Stimulated activated naive CD8-positive, alpha-beta T cell treated with anti-CD3 and anti-CD28 coated beads, Interleukin-15, amount 100 ng/mL, for 72 hours (primary cell): ENCODE measurements at regions not wholly inside any gene's neighbourhood (a gene's known extent, or its start where the extent isn't known, plus 50 kb on each side); places are given as distances from the start of the nearest gene placed in this dataset.

Experiments
- ATAC-seq: fragments of 150-1000 bp; cut with Tn5 transposase; 2 replicates; pipeline ENCODE4 v1.10.0; 2021; ENCODE audit warnings: mild to moderate bottlenecking, moderate library complexity
- DNase-seq, 2 donors: peaks; one replicate each; pipeline ENCODE4 v3.0.0; 2021 to 2022
- H3K27ac Mint-ChIP-seq, 2 donors: one replicate each; pipeline ENCODE4 v1.8.0; 2022; ENCODE audit warnings: mild to moderate bottlenecking in 2 of 2, mixed read lengths in 2 of 2, moderate library complexity in 2 of 2
- H3K27me3 Mint-ChIP-seq: one replicate; pipeline ENCODE4 v1.8.0; 2022; ENCODE audit warnings: mixed read lengths
- H3K4me1 Mint-ChIP-seq: one replicate; pipeline ENCODE4 v1.8.0; 2022; ENCODE audit warnings: mild to moderate bottlenecking, mixed read lengths
- H3K4me3 Mint-ChIP-seq, 2 donors: one replicate each; pipeline ENCODE4 v1.8.0; 2022; ENCODE audit warnings: mild to moderate bottlenecking in 2 of 2, mixed read lengths in 2 of 2, moderate library complexity in 1 of 2
- H3K9me3 Mint-ChIP-seq, 2 donors: one replicate each; pipeline ENCODE4 v1.8.0; 2022; ENCODE audit warnings: mixed read lengths in 2 of 2

DNA sequence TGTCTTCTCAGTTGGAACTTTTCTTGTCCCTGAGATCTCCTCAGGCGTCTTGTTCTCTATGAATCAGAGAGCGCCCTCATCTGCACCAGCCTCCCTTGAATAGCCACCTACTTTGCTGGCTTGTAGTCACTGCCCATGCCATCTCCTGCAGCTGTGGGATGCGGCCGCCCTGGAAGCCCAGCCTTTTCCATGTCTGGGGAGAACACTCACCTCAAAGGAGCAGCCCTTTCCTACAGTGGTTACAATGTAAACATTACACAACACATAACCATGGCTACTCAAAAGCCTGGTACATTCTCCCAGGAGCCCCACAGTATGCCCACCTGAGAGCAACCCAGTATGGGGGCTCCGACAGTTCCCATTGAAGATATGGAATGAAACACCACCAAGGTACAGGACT, 351.0 kb downstream of the EN1 start:
- Mint-ChIP-seq H3K4me1 (no peaks in the 10 kb centered on the region), H3K9me3 (peaks cover 6 to 13% of the 10 kb centered on the region in 2 donors), H3K4me3 (no peak overlapping the region), H3K27ac (no peak overlapping the region), H3K27me3 (peaks cover 31% of the 10 kb centered on the region)
- DNase-seq (no peak), ATAC-seq (no peak)

- Mint-ChIP-seq H3K27ac (no peak overlapping the region), H3K4me3 (no peak overlapping the region), H3K9me3 (peaks cover 6 to 14% of the 10 kb centered on the region in 2 donors), H3K27me3 (peaks cover 30% of the 10 kb centered on the region), H3K4me1 (no peaks in the 10 kb centered on the region)
- ATAC-seq (no peak), DNase-seq (no peak)
Measured at GRCh38 chr2:118495290-118495689, 352.2 kb downstream of the EN1 start.

- Mint-ChIP-seq H3K27me3 (peaks cover 43% of the 10 kb centered on the region), H3K4me1 (no peaks in the 10 kb centered on the region), H3K4me3 (no peak overlapping the region), H3K9me3 (peaks cover 6 to 14% of the 10 kb centered on the region in 2 donors), H3K27ac (no peak overlapping the region)
- DNase-seq (no peak), ATAC-seq (no peak)
Measured at GRCh38 chr2:118493213-118493612, 354.2 kb downstream of the EN1 start.

DNA sequence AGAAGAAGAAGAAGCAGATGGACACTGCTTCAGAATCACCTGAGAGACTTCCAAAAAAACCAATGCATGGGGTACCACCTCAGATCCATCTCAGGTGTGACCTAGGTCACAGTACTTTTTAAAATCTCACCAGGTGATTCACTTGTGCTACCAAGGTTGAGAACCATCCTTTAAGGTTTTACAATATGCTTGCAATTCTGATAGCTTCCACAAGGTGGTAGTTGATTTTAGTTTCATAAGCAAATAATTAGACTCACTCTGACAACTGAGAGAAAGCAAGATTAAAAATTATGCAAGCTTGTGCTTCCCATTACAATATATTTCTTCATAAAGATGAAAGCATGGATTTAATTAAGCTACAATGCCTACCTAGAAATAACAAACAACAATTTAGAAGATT, 355.1 kb downstream of the EN1 start:
- H3K4me3 Mint-ChIP-seq = no peak overlapping the region
- H3K4me1 Mint-ChIP-seq = no peaks in the 10 kb centered on the region
- H3K27me3 Mint-ChIP-seq = peaks cover 34% of the 10 kb centered on the region
- DNase-seq (no peak), ATAC-seq (no peak)
- H3K9me3 Mint-ChIP-seq = peaks cover 6 to 14% of the 10 kb centered on the region in 2 donors
- no peak overlapping the region for H3K27ac Mint-ChIP-seq

DNA sequence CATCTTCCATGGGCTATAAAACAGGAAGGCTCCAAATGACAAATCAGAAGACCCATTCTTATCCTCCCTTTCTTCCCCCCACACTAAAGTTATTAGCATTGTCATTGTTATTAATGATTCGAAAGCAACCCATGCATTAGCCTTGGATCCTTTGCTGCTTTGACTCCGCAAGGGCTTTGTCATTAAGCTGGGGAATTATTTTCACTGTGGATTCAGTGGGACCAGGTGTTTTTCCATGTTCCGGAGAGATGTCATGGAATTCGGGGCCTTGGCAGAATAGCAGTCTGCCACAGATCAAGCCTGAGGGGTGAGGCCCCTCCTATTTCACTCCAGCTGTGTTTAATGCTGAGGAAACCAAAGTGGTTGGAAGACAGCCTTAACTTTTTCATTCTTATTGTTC, 357.1 kb downstream of the EN1 start:
- H3K27me3 Mint-ChIP-seq = peaks cover 25% of the 10 kb centered on the region

GRCh38 chr2:118489712-118490299, 357.6 kb downstream of the EN1 start:
- H3K9me3 Mint-ChIP-seq = peaks cover 6 to 22% of the 10 kb centered on the region in 2 donors
- ATAC-seq (no peak), DNase-seq (no peak)
- no peak overlapping the region for H3K4me3 Mint-ChIP-seq
- peaks cover 25% of the 10 kb centered on the region for H3K27me3 Mint-ChIP-seq
- no peak overlapping the region for H3K27ac Mint-ChIP-seq
- H3K4me1 Mint-ChIP-seq = no peaks in the 10 kb centered on the region

More for the DNA sequence above, 357.1 kb downstream of the EN1 start:
- DNase-seq = no peak
- Mint-ChIP-seq H3K4me3 (no peak overlapping the region), H3K9me3 (peaks cover 6 to 17% of the 10 kb centered on the region in 2 donors), H3K27ac (no peak overlapping the region), H3K4me1 (no peaks in the 10 kb centered on the region)
- ATAC-seq = no peak

DNA sequence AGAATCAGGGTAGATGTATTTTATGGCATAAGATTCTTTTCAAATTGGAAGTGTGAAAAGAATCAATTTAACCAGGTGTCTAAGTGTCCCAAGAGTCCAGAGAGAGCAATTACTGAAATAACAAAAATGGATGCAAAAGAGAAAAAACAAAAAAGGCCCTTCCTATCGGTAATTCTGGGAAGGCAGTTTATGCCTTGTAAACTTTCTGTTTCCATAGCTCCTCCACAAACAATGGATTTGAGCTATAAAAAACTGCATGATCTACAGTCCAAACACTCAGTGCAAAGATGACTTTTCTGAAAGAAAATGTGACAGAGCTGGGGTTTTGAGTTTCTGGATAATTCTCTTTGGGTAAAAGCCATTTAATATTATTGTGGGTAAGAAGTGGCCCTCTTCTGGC, 366.1 kb downstream of the EN1 start:
- H3K9me3 Mint-ChIP-seq = peaks cover 0 to 11% of the 10 kb centered on the region in 2 donors
- DNase-seq (no peak), ATAC-seq (no peak)
- H3K4me1 Mint-ChIP-seq = no peaks in the 10 kb centered on the region
- peaks cover 8% of the 10 kb centered on the region for H3K27me3 Mint-ChIP-seq
- H3K4me3 Mint-ChIP-seq = no peak overlapping the region
- H3K27ac Mint-ChIP-seq = no peak overlapping the region

- no peaks in the 10 kb centered on the region for H3K4me1 Mint-ChIP-seq
- peaks cover 8% of the 10 kb centered on the region for H3K27me3 Mint-ChIP-seq
- H3K4me3 Mint-ChIP-seq = no peak overlapping the region
- H3K27ac Mint-ChIP-seq = no peak overlapping the region
- DNase-seq (no peak), ATAC-seq (no peak)
- no peaks in the 10 kb centered on the region for H3K9me3 Mint-ChIP-seq
Measured at GRCh38 chr2:118479020-118479419, 368.4 kb downstream of the EN1 start.

GRCh38 chr2:118477111-118477862, 370.2 kb downstream of the EN1 start:
- ATAC-seq (no peak), DNase-seq (no peak)
- no peaks in the 10 kb centered on the region for H3K9me3 Mint-ChIP-seq
- H3K4me3 Mint-ChIP-seq = no peak overlapping the region
- no peaks in the 10 kb centered on the region for H3K4me1 Mint-ChIP-seq
- peaks cover 8% of the 10 kb centered on the region for H3K27me3 Mint-ChIP-seq
- H3K27ac Mint-ChIP-seq = no peak overlapping the region

DNA sequence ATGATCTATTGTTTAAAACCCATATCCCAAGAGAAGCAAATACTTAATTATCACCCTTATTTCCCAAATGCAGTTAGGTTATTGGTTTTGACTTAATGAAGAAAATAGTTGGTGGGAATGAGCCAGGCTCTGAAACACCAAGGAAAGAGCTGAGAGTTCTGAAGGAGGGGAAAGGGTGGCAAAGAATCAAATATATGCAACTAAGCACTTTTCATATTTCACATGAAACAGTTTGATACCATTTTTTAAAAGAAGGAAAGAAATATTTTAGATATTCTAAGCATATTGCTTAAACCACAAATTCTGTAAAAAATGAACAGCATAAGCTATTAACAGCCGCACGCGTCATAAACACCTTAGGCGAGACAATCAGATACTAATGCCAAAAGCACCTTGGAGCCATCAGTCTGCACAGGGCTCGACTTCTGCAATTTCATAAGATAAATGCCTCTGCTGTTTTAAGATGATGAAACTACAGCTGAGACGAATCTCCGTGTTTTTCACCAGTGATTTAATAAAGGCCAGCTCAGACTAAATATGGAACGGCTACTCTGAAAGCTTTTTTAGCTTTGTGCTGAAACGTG, 371.7 kb downstream of the EN1 start:
- Mint-ChIP-seq H3K27me3 (peaks cover 8% of the 10 kb centered on the region), H3K4me1 (no peaks in the 10 kb centered on the region), H3K4me3 (no peak overlapping the region), H3K9me3 (no peaks in the 10 kb centered on the region), H3K27ac (no peak overlapping the region)
- ATAC-seq (no peak), DNase-seq (no peak)

GRCh38 chr2:118474541-118474920, 372.9 kb downstream of the EN1 start:
- no peak for DNase-seq
- Mint-ChIP-seq H3K4me1 (no peaks in the 10 kb centered on the region), H3K27ac (no peak overlapping the region), H3K27me3 (peaks cover 7% of the 10 kb centered on the region), H3K4me3 (no peak overlapping the region), H3K9me3 (no peaks in the 10 kb centered on the region)
- ATAC-seq = no peak

GRCh38 chr2:118473846-118474540, 373.5 kb downstream of the EN1 start:
- H3K27ac Mint-ChIP-seq = no peak overlapping the region
- H3K9me3 Mint-ChIP-seq = no peaks in the 10 kb centered on the region
- H3K4me1 Mint-ChIP-seq = no peaks in the 10 kb centered on the region
- ATAC-seq (no peak), DNase-seq (no peak)
- H3K4me3 Mint-ChIP-seq = no peak overlapping the region
- peaks cover 7% of the 10 kb centered on the region for H3K27me3 Mint-ChIP-seq

DNA sequence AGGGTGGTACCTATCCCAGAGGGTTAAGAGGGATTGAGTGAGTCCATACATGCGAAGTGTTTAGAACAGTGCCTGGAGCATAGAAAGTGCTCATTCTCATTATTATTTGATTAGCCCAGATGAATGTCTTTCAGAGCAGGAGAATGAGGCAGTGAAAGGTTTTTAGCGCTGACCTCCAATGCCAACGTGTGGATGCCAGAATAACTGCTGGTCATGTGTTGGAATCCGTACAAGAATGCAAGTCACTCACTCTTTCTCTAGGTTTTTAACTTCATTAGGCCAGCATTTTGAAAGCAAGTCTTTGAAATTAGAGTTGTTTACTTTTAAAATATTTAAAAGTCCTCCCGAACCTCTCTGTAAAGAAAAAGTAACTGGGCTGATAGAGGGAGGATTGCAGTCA, 374.2 kb downstream of the EN1 start:
- DNase-seq (no peak), ATAC-seq (no peak)
- Mint-ChIP-seq H3K27me3 (peaks cover 14% of the 10 kb centered on the region), H3K4me3 (no peak overlapping the region), H3K4me1 (no peaks in the 10 kb centered on the region), H3K9me3 (no peaks in the 10 kb centered on the region), H3K27ac (no peak overlapping the region)

DNA sequence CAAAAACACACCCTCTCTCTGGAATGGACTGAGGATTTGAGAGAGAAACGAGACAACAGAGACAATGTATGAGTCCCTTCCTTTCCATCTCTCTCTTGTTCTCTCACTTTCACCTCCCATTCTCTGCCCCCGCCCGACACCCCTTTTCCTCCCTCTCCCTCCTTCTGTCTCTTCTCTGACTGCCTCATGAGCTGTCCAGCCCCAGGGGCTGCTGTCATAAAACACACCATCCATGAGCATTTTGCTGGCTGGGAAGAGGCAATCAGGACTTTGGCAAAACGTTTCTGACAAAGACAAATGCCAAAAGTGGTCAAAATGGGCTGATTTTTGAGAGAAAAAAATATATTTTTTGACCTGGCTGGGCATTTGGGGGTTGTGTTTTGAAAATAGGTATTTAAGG, 377.2 kb downstream of the EN1 start:
- ATAC-seq = no peak
- H3K4me1 Mint-ChIP-seq = no peaks in the 10 kb centered on the region
- H3K27ac Mint-ChIP-seq = no peak overlapping the region

DNA sequence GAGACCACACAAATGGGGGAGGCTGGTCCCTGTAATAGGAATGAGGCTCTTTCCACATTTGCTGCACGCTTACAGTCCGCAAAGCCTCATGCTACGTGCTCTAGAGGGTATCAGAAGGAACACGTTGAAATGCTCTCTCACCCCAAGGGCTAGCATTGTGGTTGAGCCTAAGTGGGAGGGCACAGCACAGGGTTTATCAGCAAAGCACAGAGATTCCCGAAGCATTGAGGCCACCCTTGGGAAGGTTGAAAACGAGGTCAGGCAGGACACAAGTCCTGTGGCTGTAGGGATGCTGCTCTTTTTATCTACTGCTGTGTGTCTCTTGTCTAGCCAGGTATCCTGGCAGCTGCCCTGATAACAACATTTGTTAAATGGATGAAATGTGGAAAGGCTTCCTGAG, 378.3 kb downstream of the EN1 start:
- no peak for DNase-seq
- ATAC-seq = no peak
- Mint-ChIP-seq H3K27ac (no peak overlapping the region), H3K9me3 (no peaks in the 10 kb centered on the region), H3K4me3 (no peak overlapping the region), H3K27me3 (peaks cover 26% of the 10 kb centered on the region), H3K4me1 (no peaks in the 10 kb centered on the region)

More for the DNA sequence above, 377.2 kb downstream of the EN1 start:
- Mint-ChIP-seq H3K27me3 (peaks cover 21% of the 10 kb centered on the region), H3K4me3 (no peak overlapping the region), H3K9me3 (no peaks in the 10 kb centered on the region)
- DNase-seq = no peak
